Ishikawa (cell line): ENCODE measurements at regions not wholly inside any gene's neighbourhood (a gene's known extent, or its start where the extent isn't known, plus 50 kb on each side); places are given as distances from the start of the nearest gene placed in this dataset.

Experiments used
- CEBPB ChIP-seq: IDR thresholded peaks from 2 replicates; pipeline ENCODE4 v1.6.1; 2012
- CREB1 ChIP-seq: IDR thresholded peaks from 2 replicates; pipeline ENCODE4 v1.6.1; 2012; ENCODE audit warnings: low read depth
- EGR1 ChIP-seq: IDR thresholded peaks from 2 replicates; pipeline ENCODE4 v1.6.1; 2012
- EP300 ChIP-seq: IDR thresholded peaks from 2 replicates; pipeline ENCODE4 v1.6.1; 2012; ENCODE audit warnings: borderline replicate concordance
- FOXM1 ChIP-seq: IDR thresholded peaks from 2 replicates; pipeline ENCODE4 v1.6.1; 2012; ENCODE audit warnings: low read depth, borderline replicate concordance
- MAX ChIP-seq: IDR thresholded peaks from 2 replicates; pipeline ENCODE4 v1.6.1; 2012
- NFIC ChIP-seq: IDR thresholded peaks from 2 replicates; pipeline ENCODE4 v1.6.1; 2012
- RAD21 ChIP-seq: IDR thresholded peaks from 2 replicates; pipeline ENCODE4 v1.6.1; 2012; ENCODE audit warnings: low read depth
- REST ChIP-seq: IDR thresholded peaks from 2 replicates; pipeline ENCODE4 v1.6.1; 2012; ENCODE audit warnings: low read depth, mild to moderate bottlenecking
- TAF1 ChIP-seq: IDR thresholded peaks from 2 replicates; pipeline ENCODE4 v1.6.1; 2012; ENCODE audit warnings: low read depth, mild to moderate bottlenecking
- TCF12 ChIP-seq: IDR thresholded peaks from 2 replicates; pipeline ENCODE4 v1.6.1; 2012; ENCODE audit warnings: low read depth
- TEAD4 ChIP-seq: IDR thresholded peaks from 2 replicates; pipeline ENCODE4 v1.6.1; 2012
- USF1 ChIP-seq: IDR thresholded peaks from 2 replicates; pipeline ENCODE4 v1.6.1; 2012
- YY1 ChIP-seq: IDR thresholded peaks from 2 replicates; pipeline ENCODE4 v1.6.1; 2012; ENCODE audit warnings: low read depth
- ZBTB7A ChIP-seq: IDR thresholded peaks from 2 replicates; pipeline ENCODE4 v1.6.1; 2012; ENCODE audit warnings: low read depth

- TF ChIP-seq REST (no peak), EGR1 (no peak), RAD21 (no peak), MAX (no peak), CEBPB (no peak), YY1 (no peak), USF1 (no peak), NFIC (no peak), EP300 (no peak), FOXM1 (no peak), TEAD4 (no peak), CREB1 (no peak)
These were observed 192.1 kb downstream of the WDR11 start for GRCh38 chr10:121043124-121043849.

- no peak for TF ChIP-seq NFIC
These were observed 197.6 kb downstream of the WDR11 start for GRCh38 chr10:121048749-121049148.

GRCh38 chr10:121049489-121049888, 198.3 kb downstream of the WDR11 start:
- TF ChIP-seq EP300 (no peak), YY1 (no peak)

- no peak for TF ChIP-seq CREB1
- no peak for TF ChIP-seq REST
- no peak for TF ChIP-seq MAX
- no peak for TF ChIP-seq TEAD4
- no peak for TF ChIP-seq NFIC
- no peak for TF ChIP-seq EGR1
- TF ChIP-seq RAD21: no peak
- TF ChIP-seq TCF12: no peak
- TF ChIP-seq USF1: no peak
- TF ChIP-seq CEBPB: no peak
- TF ChIP-seq YY1: no peak
- no peak for TF ChIP-seq ZBTB7A
- no peak for TF ChIP-seq EP300
These were observed 198.8 kb downstream of the WDR11 start for GRCh38 chr10:121049923-121050322.

- no peak for TF ChIP-seq MAX
- no peak for TF ChIP-seq RAD21
- TF ChIP-seq TAF1: no peak
- TF ChIP-seq ZBTB7A: no peak
- TF ChIP-seq NFIC: no peak
- no peak for TF ChIP-seq USF1
- no peak for TF ChIP-seq TEAD4
- no peak for TF ChIP-seq YY1
- TF ChIP-seq TCF12: no peak
These were observed 200.0 kb downstream of the WDR11 start for GRCh38 chr10:121051171-121051570.

GRCh38 chr10:121051696-121052279, 200.6 kb downstream of the WDR11 start:
- TF ChIP-seq ZBTB7A: no peak
- no peak for TF ChIP-seq MAX
- no peak for TF ChIP-seq EGR1
- no peak for TF ChIP-seq YY1
- TF ChIP-seq TCF12: no peak
- no peak for TF ChIP-seq EP300
- no peak for TF ChIP-seq REST
- TF ChIP-seq CREB1: no peak
